ENCODE measurements at regions not wholly inside any gene's neighbourhood (a gene's known extent, or its start where the extent isn't known, plus 50 kb on each side); places are given as distances from the start of the nearest gene placed in this dataset.

GRCh38 chr15:29451201-29451781 lies 181.7 kb upstream of the NSMCE3 start:
- H3K36me3 ChIP-seq = no peaks in the 10 kb centered on the region
- no peak for TF ChIP-seq CTCF (IDR thresholded peaks at IDR 0.05)
- H3K4me3 ChIP-seq (ENCODE audit: low read depth in 1 of 2, low read length in 1 of 2) = no peak overlapping the region
- H3K27me3 ChIP-seq = peaks cover 10% of the 10 kb centered on the region
- no peak overlapping the region for H3K27ac ChIP-seq
- no peaks in the 10 kb centered on the region for H3K4me1 ChIP-seq (ENCODE audit: control insufficient read depth in 1 of 2, insufficient read depth in 1 of 2, low read depth in 1 of 2, low read length in 1 of 2)
- no peaks in the 10 kb centered on the region for H3K9me3 ChIP-seq

GRCh38 chr15:29449136-29449535 lies 179.5 kb upstream of the NSMCE3 start:
- no peak for TF ChIP-seq CTCF (IDR thresholded peaks at IDR 0.05)
- no peak overlapping the region for H3K27ac ChIP-seq

GRCh38 chr15:29448320-29448719 lies 178.7 kb upstream of the NSMCE3 start:
- Histone ChIP-seq H3K36me3 (no peaks in the 10 kb centered on the region), H3K27me3 (peaks cover 9% of the 10 kb centered on the region), H3K4me1 (ENCODE audit: control insufficient read depth in 1 of 2, insufficient read depth in 1 of 2, low read depth in 1 of 2, low read length in 1 of 2) (no peaks in the 10 kb centered on the region), H3K27ac (no peak overlapping the region), H3K9me3 (no peaks in the 10 kb centered on the region), H3K4me3 (ENCODE audit: low read depth in 1 of 2, low read length in 1 of 2) (no peak overlapping the region)
- TF ChIP-seq CTCF (IDR thresholded peaks at IDR 0.05) = no peak

More at GRCh38 chr15:29449136-29449535, 179.5 kb upstream of the NSMCE3 start:
- Histone ChIP-seq H3K9me3 (no peaks in the 10 kb centered on the region), H3K4me3 (ENCODE audit: low read depth in 1 of 2, low read length in 1 of 2) (no peak overlapping the region), H3K36me3 (no peaks in the 10 kb centered on the region), H3K4me1 (ENCODE audit: control insufficient read depth in 1 of 2, insufficient read depth in 1 of 2, low read depth in 1 of 2, low read length in 1 of 2) (no peaks in the 10 kb centered on the region), H3K27me3 (peaks cover 10% of the 10 kb centered on the region)

- no peak for TF ChIP-seq CTCF (IDR thresholded peaks at IDR 0.05)
- Histone ChIP-seq H3K36me3 (no peaks in the 10 kb centered on the region), H3K27ac (no peak overlapping the region), H3K4me1 (ENCODE audit: control insufficient read depth in 1 of 2, insufficient read depth in 1 of 2, low read depth in 1 of 2, low read length in 1 of 2) (no peaks in the 10 kb centered on the region), H3K4me3 (ENCODE audit: low read depth in 1 of 2, low read length in 1 of 2) (no peak overlapping the region), H3K9me3 (no peaks in the 10 kb centered on the region), H3K27me3 (no peaks in the 10 kb centered on the region)
Observed at GRCh38 chr15:29446480-29446879, 176.9 kb upstream of the NSMCE3 start.

- Histone ChIP-seq H3K4me1 (ENCODE audit: control insufficient read depth in 1 of 2, insufficient read depth in 1 of 2, low read depth in 1 of 2, low read length in 1 of 2) (no peaks in the 10 kb centered on the region), H3K27me3 (no peaks in the 10 kb centered on the region), H3K9me3 (no peaks in the 10 kb centered on the region), H3K36me3 (no peaks in the 10 kb centered on the region), H3K4me3 (ENCODE audit: low read depth in 1 of 2, low read length in 1 of 2) (no peak overlapping the region), H3K27ac (no peak overlapping the region)
- TF ChIP-seq CTCF (IDR thresholded peaks at IDR 0.05) = no peak
Observed at GRCh38 chr15:29442532-29442931, 172.9 kb upstream of the NSMCE3 start.

GRCh38 chr15:29440541-29440940 lies 170.9 kb upstream of the NSMCE3 start:
- no peaks in the 10 kb centered on the region for H3K36me3 ChIP-seq
- H3K9me3 ChIP-seq = no peaks in the 10 kb centered on the region
- H3K4me1 ChIP-seq (ENCODE audit: control insufficient read depth in 1 of 2, insufficient read depth in 1 of 2, low read depth in 1 of 2, low read length in 1 of 2) = no peaks in the 10 kb centered on the region
- TF ChIP-seq CTCF (IDR thresholded peaks at IDR 0.05) = no peak
- H3K27me3 ChIP-seq = no peaks in the 10 kb centered on the region
- no peak overlapping the region for H3K4me3 ChIP-seq (ENCODE audit: low read depth in 1 of 2, low read length in 1 of 2)
- H3K27ac ChIP-seq = no peak overlapping the region

All from neutrophil (primary cell).